IMR-90 (cell line): ENCODE measurements at regions not wholly inside any gene's neighbourhood (a gene's known extent, or its start where the extent isn't known, plus 50 kb on each side); places are given as distances from the start of the nearest gene placed in this dataset.

ENCODE experiments used
- ATAC-seq: fragments of 200-7000 bp; cut with Tn5 transposase; 2 replicates; pipeline ENCODE4 v1.9.1; 2020; ENCODE audit warnings: low read depth, mild to moderate bottlenecking, moderate library complexity
- BruUV-seq: library from RNA; stranded (reverse); fragments of 400-500 nt; replicated peaks from 2 replicates; lab custom pipeline; 2021; lab: Mats Ljungman, UMichigan
- CTCF ChIA-PET: fragments of 300-600 bp; formaldehyde crosslinking; extraction: SDS; loops from one replicate; lab custom pipeline; 2021; ENCODE audit warnings: antibody characterized with exemption; lab: Yijun Ruan, JAX
- POLR2A ChIA-PET: fragments of 300-600 bp; sonication (Branson Sonifier 250); formaldehyde crosslinking; loops from one replicate; lab custom pipeline; 2022; ENCODE audit warnings: antibody characterized with exemption; ENCODE audit not compliant: unreplicated experiment; lab: Charles Lee
- DNase-seq: peaks from one replicate; pipeline ENCODE4 v3.0.0; 2013
- H2AFZ ChIP-seq: replicated peaks from 2 replicates; pipeline ENCODE3; 2013; ENCODE audit warnings: low read length, mild to moderate bottlenecking; ENCODE audit not compliant: poor library complexity
- H2AK5ac ChIP-seq: 2 replicates; pipeline ENCODE4 v1.6.1; 2013; ENCODE audit warnings: low read depth, low read length, inconsistent platforms
- H2AK9ac ChIP-seq: replicated peaks from 2 replicates; pipeline ENCODE3; 2013; ENCODE audit warnings: mild to moderate bottlenecking, low read depth, low read length, moderate library complexity; ENCODE audit not compliant: poor library complexity
- H2BK120ac ChIP-seq: 2 replicates; pipeline ENCODE4 v1.6.1; 2013; ENCODE audit warnings: low read depth, low read length, inconsistent platforms
- H2BK15ac ChIP-seq: 3 replicates; pipeline ENCODE4 v1.6.1; 2013; ENCODE audit warnings: low read depth, low read length, inconsistent platforms
- H2BK20ac ChIP-seq: 2 replicates; pipeline ENCODE4 v1.6.1; 2013; ENCODE audit warnings: low read depth, mild to moderate bottlenecking, inconsistent platforms, low read length, moderate library complexity
- H2BK5ac ChIP-seq: 2 replicates; pipeline ENCODE4 v1.6.1; 2013; ENCODE audit warnings: mild to moderate bottlenecking, low read depth, low read length, inconsistent platforms; ENCODE audit not compliant: poor library complexity, severe bottlenecking
- H3K14ac ChIP-seq: replicated peaks from 2 replicates; pipeline ENCODE4 v1.6.1; 2013; ENCODE audit warnings: low read depth, low read length, inconsistent platforms
- H3K18ac ChIP-seq: 2 replicates; pipeline ENCODE4 v1.6.1; 2013; ENCODE audit warnings: low read depth, low read length, control low read depth
- H3K23ac ChIP-seq: 2 replicates; pipeline ENCODE4 v1.6.1; 2013; ENCODE audit warnings: low read depth, low read length, inconsistent platforms
- H3K27ac ChIP-seq: 2 replicates; pipeline ENCODE4 v1.5.1; 2013; ENCODE audit warnings: mild to moderate bottlenecking, control low read depth, low read length; ENCODE audit not compliant: insufficient read depth
- H3K27me3 ChIP-seq: 2 replicates; pipeline ENCODE4 v1.6.1; 2013; ENCODE audit warnings: low read length; ENCODE audit not compliant: control insufficient read depth, insufficient read depth
- H3K36me3 ChIP-seq: 2 replicates; pipeline ENCODE4 v1.6.1; 2013; ENCODE audit warnings: low read length, mixed read lengths; ENCODE audit not compliant: control insufficient read depth, insufficient read depth
- H3K4ac ChIP-seq: 2 replicates; pipeline ENCODE4 v1.6.1; 2013; ENCODE audit warnings: low read depth, low read length, inconsistent platforms
- H3K4me1 ChIP-seq: 2 replicates; pipeline ENCODE4 v1.6.1; 2013; ENCODE audit warnings: low read length, mixed read lengths; ENCODE audit not compliant: control insufficient read depth, insufficient read depth
- H3K4me2 ChIP-seq: 2 replicates; pipeline ENCODE4 v1.6.1; 2013; ENCODE audit warnings: low read depth, mild to moderate bottlenecking, control low read depth, low read length, moderate library complexity
- H3K4me3 ChIP-seq: 2 replicates; pipeline ENCODE4 v1.5.1; 2013; ENCODE audit warnings: low read depth, mild to moderate bottlenecking, control low read depth, low read length, moderate library complexity; ENCODE audit not compliant: insufficient read depth
- H3K56ac ChIP-seq: 2 replicates; pipeline ENCODE4 v1.6.1; 2013; ENCODE audit warnings: low read length, inconsistent platforms; ENCODE audit not compliant: insufficient read depth; ENCODE audit errors: extremely low read depth
- H3K79me1 ChIP-seq, 2 experiments: 2 replicates each; pipeline ENCODE4 v1.6.1; 2013; ENCODE audit warnings: low read length in 2 of 2, inconsistent platforms in 1 of 2, low read depth in 1 of 2
- H3K9ac ChIP-seq: 2 replicates; pipeline ENCODE4 v1.6.1; 2013; ENCODE audit warnings: low read depth, low read length, control low read depth
- H3K9me1 ChIP-seq: 2 replicates; pipeline ENCODE4 v1.6.1; 2013; ENCODE audit warnings: low read length, inconsistent platforms; ENCODE audit not compliant: insufficient read depth
- H3K9me3 ChIP-seq: 2 replicates; pipeline ENCODE4 v1.6.1; 2013; ENCODE audit warnings: low read length; ENCODE audit not compliant: control insufficient read depth, insufficient read depth
- H4K20me1 ChIP-seq: 2 replicates; pipeline ENCODE4 v1.6.1; 2013; ENCODE audit warnings: low read length, inconsistent platforms; ENCODE audit not compliant: insufficient read depth
- H4K5ac ChIP-seq: 2 replicates; pipeline ENCODE4 v1.6.1; 2013; ENCODE audit warnings: mild to moderate bottlenecking, low read depth, low read length, control low read depth
- H4K8ac ChIP-seq, 2 experiments: 2 replicates each; pipeline ENCODE4 v1.6.1; 2013; ENCODE audit warnings: low read depth in 2 of 2, low read length in 2 of 2, control low read depth in 1 of 2, inconsistent platforms in 1 of 2
- H4K91ac ChIP-seq: 2 replicates; pipeline ENCODE4 v1.6.1; 2013; ENCODE audit warnings: low read depth, low read length, inconsistent platforms; ENCODE audit not compliant: insufficient read depth
- BHLHE40 ChIP-seq: fragments of 150-350 bp; IDR thresholded peaks from 2 replicates; pipeline ENCODE4 v1.6.1; 2016; ENCODE audit warnings: mild to moderate bottlenecking, low read depth, low read length
- CHD1 ChIP-seq: IDR thresholded peaks from 2 replicates; pipeline ENCODE4 v1.6.1; 2012; ENCODE audit warnings: low read depth, low read length, improper control_type of control experiment
- CTCF ChIP-seq: conservative IDR thresholded peaks from 2 replicates; pipeline ENCODE4 v1.5.1; 2012; ENCODE audit warnings: mild to moderate bottlenecking, low read depth, low read length, improper control_type of control experiment
- ELK1 ChIP-seq: fragments of 150-350 bp; IDR thresholded peaks from 2 replicates; pipeline ENCODE4 v1.6.1; 2016; ENCODE audit warnings: low read depth, mild to moderate bottlenecking, low read length, moderate library complexity, borderline replicate concordance
- FOS ChIP-seq: fragments of 150-350 bp; IDR thresholded peaks from 2 replicates; pipeline ENCODE4 v1.6.1; 2016; ENCODE audit warnings: low read depth, low read length
- MAFK ChIP-seq: IDR thresholded peaks from 2 replicates; pipeline ENCODE4 v1.6.1; 2012; ENCODE audit warnings: low read depth, low read length, improper control_type of control experiment
- MAZ ChIP-seq: IDR thresholded peaks from 2 replicates; pipeline ENCODE4 v1.6.1; 2012; ENCODE audit warnings: low read depth, mild to moderate bottlenecking, low read length, improper control_type of control experiment, moderate library complexity, borderline replicate concordance
- NFE2L2 ChIP-seq: fragments of 150-350 bp; IDR thresholded peaks from 2 replicates; pipeline ENCODE4 v1.6.1; 2016; ENCODE audit warnings: low read depth, mild to moderate bottlenecking, low read length
- POLR2A ChIP-seq: IDR thresholded peaks from 2 replicates; pipeline ENCODE4 v1.6.1; 2012; ENCODE audit warnings: mild to moderate bottlenecking, low read depth, low read length
- RAD21 ChIP-seq: IDR thresholded peaks from 2 replicates; pipeline ENCODE4 v1.6.1; 2012; ENCODE audit warnings: low read length, improper control_type of control experiment
- RFX5 ChIP-seq: IDR thresholded peaks from 2 replicates; pipeline ENCODE4 v1.8.0; 2012; ENCODE audit warnings: low read depth, mild to moderate bottlenecking, low read length, moderate library complexity
- SMC3 ChIP-seq: fragments of 150-350 bp; IDR thresholded peaks from 2 replicates; pipeline ENCODE4 v1.6.1; 2016; ENCODE audit warnings: low read depth, mild to moderate bottlenecking, antibody characterized with exemption, low read length, moderate library complexity
- USF2 ChIP-seq: fragments of 150-350 bp; IDR thresholded peaks from 2 replicates; pipeline ENCODE4 v1.6.1; 2017; ENCODE audit warnings: mild to moderate bottlenecking, antibody characterized with exemption, low read length, low read depth
- WGBS, 2 experiments: methylation state at CpG; one replicate each; pipeline versions ENCODE4 v1.1.5 to v1.1.7; 2013; ENCODE audit warnings: missing lambda C conversion rate in 2 of 2; ENCODE audit not compliant: insufficient read length in 1 of 2; ENCODE audit errors: extremely low coverage in 2 of 2; 5-methylcytosine and 5-hydroxymethylcytosine counted together
- dilution Hi-C: fragments of 300-500 bp; cut with HindIII; formaldehyde crosslinking; loops from one replicate; pipeline ENCODE4 v1.14.3; 2018; ENCODE audit warnings: low sequenced_read_pairs; ENCODE audit not compliant: unreplicated experiment
- in situ Hi-C: fragments of 300-500 bp; cut with MboI; formaldehyde crosslinking; loops from 3 replicates; pipeline ENCODE4 v1.14.3; 2019; ENCODE audit warnings: low sequenced_read_pairs, inconsistent platforms, mixed read lengths
- intact Hi-C: fragments of 100-400 bp; cut with micrococcal nuclease; formaldehyde crosslinking; loops from 2 replicates; pipeline ENCODE4 v1.10.0; 2022

GRCh38 chr3:95894820-95895219 lies 919.6 kb upstream of the EPHA6 start:
- no peaks in the 10 kb centered on the region for H3K79me1 ChIP-seq
- H3K4ac ChIP-seq: no peak overlapping the region
- no peak overlapping the region for H4K8ac ChIP-seq
- H3K36me3 ChIP-seq: no peaks in the 10 kb centered on the region
- no peak for ATAC-seq
- intact Hi-C loops: no loop called here
- no peaks in the 10 kb centered on the region for H4K20me1 ChIP-seq
- no peak overlapping the region for H4K91ac ChIP-seq
- no peak overlapping the region for H2BK20ac ChIP-seq
- H2BK120ac ChIP-seq: no peak overlapping the region
- no peak overlapping the region for H2AK9ac ChIP-seq
- no peak overlapping the region for H4K5ac ChIP-seq
- H2AFZ ChIP-seq: no peak overlapping the region
- TF ChIP-seq BHLHE40 (no peak), SMC3 (no peak), ELK1 (no peak), FOS (no peak), MAZ (no peak), RFX5 (no peak), POLR2A (no peak), USF2 (no peak), NFE2L2 (no peak), MAFK (no peak), CHD1 (no peak), RAD21 (no peak), CTCF (no peak)
- H3K4me1 ChIP-seq: no peaks in the 10 kb centered on the region
- H2BK15ac ChIP-seq: no peak overlapping the region
- ChIA-PET CTCF (no interaction called here), POLR2A (no interaction called here)
- no TSS peak for BruUV-seq
- dilution Hi-C loops: no loop called here
- DNase-seq: no peak
- H3K9me1 ChIP-seq: no peaks in the 10 kb centered on the region
- H3K18ac ChIP-seq: no peak overlapping the region
- no CpG with 5 or more reads among the region's 2 CpGs for WGBS, 2 experiments
- no peak overlapping the region for H3K56ac ChIP-seq
- H3K4me3 ChIP-seq: no peak overlapping the region
- no peak overlapping the region for H3K27ac ChIP-seq
- peaks cover 7% of the 10 kb centered on the region; the same call in 1 of the 2 replicates for H3K9me3 ChIP-seq
- no peak overlapping the region for H2BK5ac ChIP-seq
- no peaks in the 10 kb centered on the region for H3K27me3 ChIP-seq
- in situ Hi-C loops: no loop called here
- no peak overlapping the region for H3K14ac ChIP-seq
- no peak overlapping the region for H3K4me2 ChIP-seq
- no peak overlapping the region for H3K9ac ChIP-seq
- H3K23ac ChIP-seq: no peak overlapping the region
- no peak overlapping the region for H2AK5ac ChIP-seq
